H1 (cell line): ENCODE measurements at regions not wholly inside any gene's neighbourhood (a gene's known extent, or its start where the extent isn't known, plus 50 kb on each side); places are given as distances from the start of the nearest gene placed in this dataset.

Experiments
- CTCF ChIA-PET: fragments of 300-600 bp; sonication (Branson Sonifier 250); formaldehyde crosslinking; loops from one replicate; lab custom pipeline; 2021; ENCODE audit not compliant: partially characterized antibody; lab: Charles Lee
- POLR2A ChIA-PET: fragments of 300-600 bp; sonication (Branson Sonifier 250); formaldehyde crosslinking; loops from one replicate; lab custom pipeline; 2021; ENCODE audit warnings: inconsistent platforms; ENCODE audit not compliant: partially characterized antibody; lab: Charles Lee
- DNase-seq, 2 experiments: peaks; one replicate each; pipeline versions ENCODE4 v3.0.0 to v3.0.0-alpha.2; 2010 to 2022; ENCODE audit warnings: low spot score in 2 of 2, low read depth in 1 of 2, mixed read lengths in 1 of 2
- FAIRE-seq: peaks from 2 replicates; lab custom pipeline; 2011; peaks lifted over from hg19 to GRCh38; lab: Jason Lieb, UNC
- H2AFZ ChIP-seq: 2 replicates; pipeline ENCODE4 v1.8.1; 2012; ENCODE audit warnings: low read length, inconsistent platforms
- H2AK5ac ChIP-seq: 2 replicates; pipeline ENCODE4 v1.6.1; 2013; ENCODE audit warnings: low read depth, low read length
- H2BK120ac ChIP-seq: replicated peaks from 2 replicates; pipeline ENCODE3; 2013; ENCODE audit warnings: low read depth, low read length, inconsistent platforms
- H2BK12ac ChIP-seq: 2 replicates; pipeline ENCODE4 v1.6.1; 2013; ENCODE audit warnings: low read depth, low read length
- H2BK15ac ChIP-seq: 2 replicates; pipeline ENCODE4 v1.6.1; 2013; ENCODE audit warnings: low read length
- H2BK20ac ChIP-seq: 2 replicates; pipeline ENCODE4 v1.6.1; 2013; ENCODE audit warnings: low read length
- H2BK5ac ChIP-seq: 2 replicates; pipeline ENCODE4 v1.6.1; 2013; ENCODE audit warnings: low read depth, low read length
- H3K14ac ChIP-seq: 2 replicates; pipeline ENCODE4 v1.6.1; 2013; ENCODE audit warnings: inconsistent platforms; ENCODE audit not compliant: insufficient read length
- H3K18ac ChIP-seq: 2 replicates; pipeline ENCODE4 v1.6.1; 2013; ENCODE audit warnings: low read length; ENCODE audit errors: extremely low read depth
- H3K23ac ChIP-seq: 2 replicates; pipeline ENCODE4 v1.6.1; 2013; ENCODE audit warnings: inconsistent platforms; ENCODE audit not compliant: insufficient read length
- H3K23me2 ChIP-seq: 2 replicates; pipeline ENCODE4 v1.6.1; 2013; ENCODE audit warnings: low read depth, low read length
- H3K27ac ChIP-seq: 2 replicates; pipeline ENCODE4 v1.6.1; 2011; ENCODE audit warnings: low read depth, low read length, inconsistent platforms
- H3K27me3 ChIP-seq, 4 experiments: replicated peaks in 1 of 4; 1 replicate in 1 of 4; 2 replicates in 3 of 4; pipeline versions ENCODE4 v1.6.1 to v1.8.1; 2011 to 2013; ENCODE audit warnings: low read length in 3 of 4, mild to moderate bottlenecking in 3 of 4, inconsistent platforms in 2 of 4, mixed read lengths in 2 of 4, moderate library complexity in 1 of 4; ENCODE audit not compliant: control insufficient read depth in 3 of 4, insufficient read depth in 3 of 4; ENCODE audit errors: extremely low read depth in 1 of 4
- H3K36me3 ChIP-seq, 4 experiments: 2 replicates each; pipeline versions ENCODE4 v1.6.1 to v1.8.1; 2011 to 2013; ENCODE audit warnings: mild to moderate bottlenecking in 4 of 4, low read length in 3 of 4, moderate library complexity in 2 of 4, control low read depth in 1 of 4, inconsistent platforms in 1 of 4; ENCODE audit not compliant: insufficient read depth in 4 of 4, control insufficient read depth in 2 of 4
- H3K4ac ChIP-seq: replicated peaks from 2 replicates; pipeline ENCODE3; 2013; ENCODE audit warnings: low read length, low read depth, mixed read lengths, inconsistent platforms; ENCODE audit not compliant: insufficient read length
- H3K4me1 ChIP-seq, 4 experiments: replicated peaks in 1 of 4; 1 replicate in 1 of 4; 2 replicates in 3 of 4; pipeline versions ENCODE4 v1.6.1 to v1.8.1; 2011 to 2013; ENCODE audit warnings: low read length in 3 of 4, inconsistent platforms in 2 of 4, mixed read lengths in 1 of 4; ENCODE audit not compliant: insufficient read depth in 4 of 4, control insufficient read depth in 3 of 4
- H3K4me2 ChIP-seq, 2 experiments: 2 replicates each; pipeline versions ENCODE4 v1.6.1 to v1.8.1; 2011 to 2013; ENCODE audit warnings: low read depth in 2 of 2, low read length in 2 of 2, control low read depth in 1 of 2, inconsistent platforms in 1 of 2, mild to moderate bottlenecking in 1 of 2; ENCODE audit not compliant: insufficient read depth in 1 of 2
- H3K4me3 ChIP-seq, 4 experiments: fragments of 200-600, 300-600 bp in 1 of 4; sonication (generic), shearing (Covaris generic), sonication (Bioruptor Twin) in 1 of 4; 2 replicates each; pipeline versions ENCODE4 v1.5.1 to v1.8.1; 2011 to 2016; ENCODE audit warnings: low read length in 4 of 4, low read depth in 3 of 4, control low read depth in 2 of 4, inconsistent platforms in 2 of 4, mild to moderate bottlenecking in 2 of 4, mixed read lengths in 1 of 4, moderate library complexity in 1 of 4; ENCODE audit not compliant: insufficient read depth in 2 of 4; ENCODE audit errors: extremely low read depth in 1 of 4
- H3K56ac ChIP-seq: replicated peaks from 2 replicates; pipeline ENCODE3; 2013; ENCODE audit warnings: low read depth, mild to moderate bottlenecking, mixed read lengths, low read length, inconsistent platforms; ENCODE audit not compliant: insufficient read length
- H3K79me1 ChIP-seq: 2 replicates; pipeline ENCODE4 v1.6.1; 2013; ENCODE audit warnings: low read depth, low read length, control low read depth
- H3K79me2 ChIP-seq, 2 experiments: 2 replicates each; pipeline versions ENCODE4 v1.6.1 to v1.8.1; 2012 to 2013; ENCODE audit warnings: low read length in 2 of 2, mild to moderate bottlenecking in 2 of 2, inconsistent platforms in 1 of 2; ENCODE audit not compliant: insufficient read depth in 2 of 2, control insufficient read depth in 1 of 2
- H3K9ac ChIP-seq, 4 experiments: replicated peaks in 1 of 4; 1 replicate in 1 of 4; 2 replicates in 3 of 4; pipeline versions ENCODE4 v1.6.1 to v1.8.1; 2011 to 2013; ENCODE audit warnings: low read depth in 3 of 4, low read length in 3 of 4, control low read depth in 2 of 4, mild to moderate bottlenecking in 2 of 4, moderate library complexity in 2 of 4, inconsistent platforms in 1 of 4; ENCODE audit errors: extremely low read depth in 1 of 4
- H3K9me3 ChIP-seq, 2 experiments: 2 replicates each; pipeline versions ENCODE4 v1.6.1 to v1.8.1; 2012 to 2013; ENCODE audit warnings: mild to moderate bottlenecking in 2 of 2, moderate library complexity in 2 of 2, control low read depth in 1 of 2, inconsistent platforms in 1 of 2, low read depth in 1 of 2, low read length in 1 of 2, mixed read lengths in 1 of 2; ENCODE audit not compliant: insufficient read depth in 2 of 2
- H4K20me1 ChIP-seq, 2 experiments: replicated peaks in 1 of 2; 2 replicates each; pipeline versions ENCODE3 to v1.8.1; 2011 to 2013; ENCODE audit warnings: inconsistent platforms in 2 of 2, low read length in 2 of 2, mild to moderate bottlenecking in 1 of 2; ENCODE audit not compliant: insufficient read depth in 2 of 2, control insufficient read depth in 1 of 2
- H4K5ac ChIP-seq: 2 replicates; pipeline ENCODE4 v1.6.1; 2013; ENCODE audit warnings: low read length, low read depth, mixed read lengths, inconsistent platforms; ENCODE audit not compliant: insufficient read length
- H4K8ac ChIP-seq: 2 replicates; pipeline ENCODE4 v1.8.0; 2013; ENCODE audit warnings: mild to moderate bottlenecking, moderate library complexity, low read length, inconsistent platforms; ENCODE audit not compliant: insufficient read depth; ENCODE audit errors: extremely low read depth
- H4K91ac ChIP-seq: replicated peaks from 2 replicates; pipeline ENCODE3; 2013; ENCODE audit warnings: low read length, mixed read lengths, inconsistent platforms; ENCODE audit not compliant: insufficient read length
- ASH2L ChIP-seq: fragments of 200-600, 300-600 bp; sonication (generic); IDR thresholded peaks from one replicate; pipeline ENCODE4 v1.7.1; 2017; ENCODE audit warnings: low read length
- ATF2 ChIP-seq: IDR thresholded peaks from 2 replicates; pipeline ENCODE4 v1.6.1; 2012; ENCODE audit warnings: low read length, inconsistent platforms
- BCL11A ChIP-seq, 2 experiments: IDR thresholded peaks; one replicate each; pipeline ENCODE4 v1.6.1; 2011; ENCODE audit warnings: low read depth in 2 of 2, low read length in 2 of 2, mild to moderate bottlenecking in 2 of 2
- BRCA1 ChIP-seq: IDR thresholded peaks from 2 replicates; pipeline ENCODE4 v1.6.1; 2012; ENCODE audit warnings: low read depth, low read length, improper control_type of control experiment
- CBX8 ChIP-seq: fragments of 300-800, 300-1000 bp; sonication (generic); IDR thresholded peaks from 2 replicates; pipeline ENCODE4 v1.7.1; 2016; ENCODE audit warnings: low read depth, low read length, borderline replicate concordance
- CHD1 ChIP-seq: IDR thresholded peaks from 2 replicates; pipeline ENCODE4 v1.6.1; 2012; ENCODE audit warnings: low read depth, low read length, improper control_type of control experiment
- CTBP2 ChIP-seq: IDR thresholded peaks from 2 replicates; pipeline ENCODE4 v1.7.0; 2011; ENCODE audit warnings: borderline replicate concordance, mild to moderate bottlenecking, moderate library complexity, mixed read lengths, low read length; ENCODE audit not compliant: insufficient read depth, insufficient read length
- GABPA ChIP-seq: IDR thresholded peaks from 2 replicates; pipeline ENCODE4 v1.6.1; 2011; ENCODE audit warnings: mild to moderate bottlenecking, low read length, moderate library complexity, borderline replicate concordance; ENCODE audit not compliant: insufficient read depth
- JUN ChIP-seq: IDR thresholded peaks from 2 replicates; pipeline ENCODE4 v1.6.1; 2011; ENCODE audit warnings: low read depth, mild to moderate bottlenecking, improper control_type of control experiment, low read length
- RAD21 ChIP-seq, 2 experiments: IDR thresholded peaks in 1 of 2; conservative IDR thresholded peaks in 1 of 2; 2 replicates each; pipeline ENCODE4 v1.6.1; 2011; ENCODE audit warnings: low read depth in 2 of 2, low read length in 2 of 2, improper control_type of control experiment in 1 of 2, inconsistent platforms in 1 of 2, mild to moderate bottlenecking in 1 of 2, moderate library complexity in 1 of 2
- SP1 ChIP-seq: IDR thresholded peaks from 2 replicates; pipeline ENCODE4 v1.6.1; 2011; ENCODE audit warnings: low read depth, low read length
- TBP ChIP-seq: IDR thresholded peaks from 2 replicates; pipeline ENCODE4 v1.6.1; 2011; ENCODE audit warnings: low read depth, low read length, improper control_type of control experiment
- TEAD4 ChIP-seq: IDR thresholded peaks from 2 replicates; pipeline ENCODE4 v1.6.1; 2012; ENCODE audit warnings: low read depth, low read length, inconsistent platforms, mixed read lengths
- WGBS, 2 experiments: shearing (Covaris generic) in 1 of 2; methylation state at CpG; one replicate each; pipeline versions ENCODE4 v1.1.6 to v1.1.7; 2013 to 2015; ENCODE audit warnings: low lambda C conversion rate in 2 of 2, mixed read lengths in 2 of 2, inconsistent platforms in 1 of 2, low coverage in 1 of 2, missing lambda C conversion rate in 1 of 2; ENCODE audit not compliant: insufficient replicate concordance in 2 of 2, insufficient coverage in 1 of 2, insufficient read length in 1 of 2; ENCODE audit errors: extremely low coverage in 1 of 2, missing lambda C conversion rate in 1 of 2; 5-methylcytosine and 5-hydroxymethylcytosine counted together

GRCh38 chrX:39519030-39519488, 578.7 kb downstream of the BCOR start:
- Histone ChIP-seq H3K27ac (no peak overlapping the region), H3K9me3 (0 out of 4 replicates have a peak, but pooled peaks cover 0 to 3% of the 10 kb centered on the region in 2 experiments), H3K4me2 (no peak overlapping the region), H3K4ac (no peak overlapping the region), H4K5ac (no peak overlapping the region), H2BK5ac (no peak overlapping the region), H3K23me2 (no peaks in the 10 kb centered on the region), H4K20me1 (no peaks in the 10 kb centered on the region), H2BK12ac (no peak overlapping the region), H3K36me3 (no peaks in the 10 kb centered on the region), H3K9ac (no peak overlapping the region), H2AFZ (no peak overlapping the region), H4K8ac (no peak overlapping the region), H4K91ac (no peak overlapping the region), H3K14ac (no peak overlapping the region), H2AK5ac (no peak overlapping the region), H3K18ac (no peak overlapping the region), H3K79me1 (no peaks in the 10 kb centered on the region), H3K4me1 (peaks cover 0 to 2% (median 0%) of the 10 kb centered on the region in 4 experiments; a peak in 1 of 7 replicates), H3K23ac (no peak overlapping the region), H3K56ac (no peak overlapping the region), H3K79me2 (no peaks in the 10 kb centered on the region), H3K27me3 (no peaks in the 10 kb centered on the region), H2BK15ac (no peak overlapping the region), H3K4me3 (no peak overlapping the region), H2BK120ac (no peak overlapping the region), H2BK20ac (no peak overlapping the region)
- ChIA-PET CTCF (no interaction called here), POLR2A (interaction anchor here (0.7 kb wide), 1 partner anchor 12 kb away, joined by 5 read pairs; no protein-coding TSS in a partner anchor)
- DNase-seq (no peak), FAIRE-seq (no peak)
- 79% methylated on average over 8 of the region's 19 CpGs; no CpG with 5 or more reads in 1 of the 2 experiments for WGBS, 2 experiments
- TF ChIP-seq RAD21 (IDR thresholded peaks at IDR 0.05 in 1 of 2, conservative IDR thresholded peaks at IDR 0.05 in 1 of 2; ENCODE audit: low read depth in 2 of 2, low read length in 2 of 2) (no peak), ATF2 (no peak), SP1 (no peak), CHD1 (no peak), TBP (no peak), BCL11A (IDR thresholded peaks at IDR 0.05; ENCODE audit: low read depth in 2 of 2, low read length in 2 of 2) (no peak), JUN (no peak), TEAD4 (no peak), CTBP2 (no peak), CBX8 (no peak), BRCA1 (no peak), GABPA (no peak), ASH2L (no peak)
